Type B pancreatic cell (in vitro differentiated cells): ENCODE measurements at regions not wholly inside any gene's neighbourhood (a gene's known extent, or its start where the extent isn't known, plus 50 kb on each side); places are given as distances from the start of the nearest gene placed in this dataset.
A peak's percentile ranks its signal among the peaks of the same experiment; 100 is the strongest.

Experiments
- DNase-seq: peaks from one replicate; pipeline ENCODE4 v3.0.0; 2021; ENCODE audit warnings: mixed read lengths; ENCODE audit not compliant: unreplicated experiment; ENCODE audit errors: extremely low spot score
- H3K27ac Mint-ChIP-seq: 2 replicates; pipeline ENCODE4 v1.8.0; 2021; ENCODE audit warnings: mild to moderate bottlenecking, mixed read lengths
- H3K27me3 Mint-ChIP-seq: 2 replicates; pipeline ENCODE4 v1.8.0; 2021; ENCODE audit warnings: mixed read lengths
- H3K36me3 Mint-ChIP-seq: 2 replicates; pipeline ENCODE4 v1.8.0; 2021; ENCODE audit warnings: mixed read lengths
- H3K4me1 Mint-ChIP-seq: one replicate; pipeline ENCODE4 v1.8.0; 2021; ENCODE audit warnings: mixed read lengths; ENCODE audit not compliant: unreplicated experiment
- H3K4me3 Mint-ChIP-seq: 2 replicates; pipeline ENCODE4 v1.8.0; 2021; ENCODE audit warnings: mild to moderate bottlenecking, mixed read lengths
- H3K9me3 Mint-ChIP-seq: 2 replicates; pipeline ENCODE4 v1.8.0; 2021; ENCODE audit warnings: mixed read lengths
- CTCF ChIP-seq: fragments of 200-600 bp; sonication (generic); conservative IDR thresholded peaks from 2 replicates; pipeline ENCODE4 v1.5.0; 2021; ENCODE audit warnings: antibody characterized with exemption, mild to moderate bottlenecking

GRCh38 chr10:78408671-78409472, 375.2 kb downstream of the RPS24 start:
- DNase-seq: no peak
- H3K36me3 Mint-ChIP-seq: no peaks in the 10 kb centered on the region
- H3K4me1 Mint-ChIP-seq: peaks cover 40% of the 10 kb centered on the region

GRCh38 chr10:78410046-78410965, 376.6 kb downstream of the RPS24 start:
- Mint-ChIP-seq H3K4me3 (no peak overlapping the region), H3K36me3 (no peaks in the 10 kb centered on the region), H3K9me3 (no peaks in the 10 kb centered on the region), H3K27ac (no peak overlapping the region), H3K4me1 (peaks cover 48% of the 10 kb centered on the region), H3K27me3 (peaks cover 4% of the 10 kb centered on the region)
- TF ChIP-seq CTCF: no peak
- no peak for DNase-seq

More at GRCh38 chr10:78408671-78409472, 375.2 kb downstream of the RPS24 start:
- Mint-ChIP-seq H3K9me3 (no peaks in the 10 kb centered on the region), H3K27ac (no peak overlapping the region), H3K4me3 (no peak overlapping the region), H3K27me3 (peaks cover 4% of the 10 kb centered on the region)
- TF ChIP-seq CTCF: no peak

GRCh38 chr10:78411716-78412115, 378.1 kb downstream of the RPS24 start:
- H3K27ac Mint-ChIP-seq: no peak overlapping the region
- TF ChIP-seq CTCF: no peak
- no peaks in the 10 kb centered on the region for H3K36me3 Mint-ChIP-seq
- DNase-seq: no peak
- H3K4me1 Mint-ChIP-seq: peaks cover 55% of the 10 kb centered on the region
- H3K4me3 Mint-ChIP-seq: no peak overlapping the region
- peaks cover 4% of the 10 kb centered on the region for H3K27me3 Mint-ChIP-seq
- peaks cover 10% of the 10 kb centered on the region for H3K9me3 Mint-ChIP-seq

GRCh38 chr10:78412605-78413004, 378.9 kb downstream of the RPS24 start:
- H3K36me3 Mint-ChIP-seq: no peaks in the 10 kb centered on the region
- H3K27me3 Mint-ChIP-seq: no peaks in the 10 kb centered on the region
- no peak overlapping the region for H3K4me3 Mint-ChIP-seq
- no peak for DNase-seq
- TF ChIP-seq CTCF: no peak
- peak overlapping the region; percentile 20 for H3K27ac Mint-ChIP-seq
- peaks cover 52% of the 10 kb centered on the region for H3K4me1 Mint-ChIP-seq
- peaks cover 10% of the 10 kb centered on the region for H3K9me3 Mint-ChIP-seq

GRCh38 chr10:78413076-78414055, 379.7 kb downstream of the RPS24 start:
- peak overlapping the region; percentile 20 for H3K27ac Mint-ChIP-seq

More at GRCh38 chr10:78413076-78414055, 379.7 kb downstream of the RPS24 start:
- TF ChIP-seq CTCF: no peak
- DNase-seq: no peak
- Mint-ChIP-seq H3K36me3 (no peaks in the 10 kb centered on the region), H3K9me3 (peaks cover 10% of the 10 kb centered on the region), H3K4me3 (no peak overlapping the region), H3K27me3 (no peaks in the 10 kb centered on the region), H3K4me1 (peaks cover 52% of the 10 kb centered on the region)
